Ovary (tissue), 3 donors: ENCODE measurements at regions not wholly inside any gene's neighbourhood (a gene's known extent, or its start where the extent isn't known, plus 50 kb on each side); places are given as distances from the start of the nearest gene placed in this dataset.

Experiments used
- EP300 ChIP-seq: sonication (generic); formaldehyde crosslinking; IDR thresholded peaks from one replicate; pipeline ENCODE4 v1.6.1; 2017; ENCODE audit warnings: antibody characterized with exemption
- POLR2A ChIP-seq: fragments of 450-650 bp; IDR thresholded peaks from one replicate; pipeline ENCODE4 v1.6.1; 2017; ENCODE audit warnings: antibody characterized with exemption, mild to moderate bottlenecking, moderate library complexity
- TF ChIP-seq, protein P1 (sequence below), 3 donors: fragments of 450-650 bp in 2 of 3; fragments of 200-600 bp in 1 of 3; IDR thresholded peaks; one replicate each; pipeline versions ENCODE4 v1.5.1 to v1.8.0; 2016 to 2022; ENCODE audit warnings: antibody characterized with exemption in 3 of 3, mild to moderate bottlenecking in 1 of 3
- donor health status: DM: no; HTN: no; CAD: no.

- TF ChIP-seq POLR2A (no peak), EP300 (no peak)
- TF ChIP-seq, protein P1, sequence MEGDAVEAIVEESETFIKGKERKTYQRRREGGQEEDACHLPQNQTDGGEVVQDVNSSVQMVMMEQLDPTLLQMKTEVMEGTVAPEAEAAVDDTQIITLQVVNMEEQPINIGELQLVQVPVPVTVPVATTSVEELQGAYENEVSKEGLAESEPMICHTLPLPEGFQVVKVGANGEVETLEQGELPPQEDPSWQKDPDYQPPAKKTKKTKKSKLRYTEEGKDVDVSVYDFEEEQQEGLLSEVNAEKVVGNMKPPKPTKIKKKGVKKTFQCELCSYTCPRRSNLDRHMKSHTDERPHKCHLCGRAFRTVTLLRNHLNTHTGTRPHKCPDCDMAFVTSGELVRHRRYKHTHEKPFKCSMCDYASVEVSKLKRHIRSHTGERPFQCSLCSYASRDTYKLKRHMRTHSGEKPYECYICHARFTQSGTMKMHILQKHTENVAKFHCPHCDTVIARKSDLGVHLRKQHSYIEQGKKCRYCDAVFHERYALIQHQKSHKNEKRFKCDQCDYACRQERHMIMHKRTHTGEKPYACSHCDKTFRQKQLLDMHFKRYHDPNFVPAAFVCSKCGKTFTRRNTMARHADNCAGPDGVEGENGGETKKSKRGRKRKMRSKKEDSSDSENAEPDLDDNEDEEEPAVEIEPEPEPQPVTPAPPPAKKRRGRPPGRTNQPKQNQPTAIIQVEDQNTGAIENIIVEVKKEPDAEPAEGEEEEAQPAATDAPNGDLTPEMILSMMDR (IDR thresholded peaks at IDR 0.05), result no peak
Observed at GRCh38 chr21:39079617-39080016, 103.6 kb downstream of the PSMG1 start.
